ENCODE measurements at regions not wholly inside any gene's neighbourhood (a gene's known extent, or its start where the extent isn't known, plus 50 kb on each side); places are given as distances from the start of the nearest gene placed in this dataset.

DNA sequence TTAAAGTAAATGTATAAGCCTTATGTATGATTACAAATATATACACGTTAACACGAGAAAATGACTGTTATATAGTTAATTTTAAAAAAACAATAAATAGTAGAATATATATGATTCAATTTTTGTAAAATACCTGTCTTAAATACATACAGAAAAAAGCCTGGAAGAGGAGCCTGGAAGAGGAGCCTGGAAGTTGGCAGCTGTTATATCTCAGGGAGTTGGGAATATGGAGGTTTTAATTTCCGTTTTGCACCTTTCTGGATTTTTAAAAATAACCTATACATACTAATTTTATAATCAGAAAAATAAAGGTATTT, 111.6 kb downstream of the WT1 start:
- TF ChIP-seq, protein P1, sequence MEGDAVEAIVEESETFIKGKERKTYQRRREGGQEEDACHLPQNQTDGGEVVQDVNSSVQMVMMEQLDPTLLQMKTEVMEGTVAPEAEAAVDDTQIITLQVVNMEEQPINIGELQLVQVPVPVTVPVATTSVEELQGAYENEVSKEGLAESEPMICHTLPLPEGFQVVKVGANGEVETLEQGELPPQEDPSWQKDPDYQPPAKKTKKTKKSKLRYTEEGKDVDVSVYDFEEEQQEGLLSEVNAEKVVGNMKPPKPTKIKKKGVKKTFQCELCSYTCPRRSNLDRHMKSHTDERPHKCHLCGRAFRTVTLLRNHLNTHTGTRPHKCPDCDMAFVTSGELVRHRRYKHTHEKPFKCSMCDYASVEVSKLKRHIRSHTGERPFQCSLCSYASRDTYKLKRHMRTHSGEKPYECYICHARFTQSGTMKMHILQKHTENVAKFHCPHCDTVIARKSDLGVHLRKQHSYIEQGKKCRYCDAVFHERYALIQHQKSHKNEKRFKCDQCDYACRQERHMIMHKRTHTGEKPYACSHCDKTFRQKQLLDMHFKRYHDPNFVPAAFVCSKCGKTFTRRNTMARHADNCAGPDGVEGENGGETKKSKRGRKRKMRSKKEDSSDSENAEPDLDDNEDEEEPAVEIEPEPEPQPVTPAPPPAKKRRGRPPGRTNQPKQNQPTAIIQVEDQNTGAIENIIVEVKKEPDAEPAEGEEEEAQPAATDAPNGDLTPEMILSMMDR (conservative IDR thresholded peaks at IDR 0.05), result no peak
- TF ChIP-seq EZH2 (IDR thresholded peaks at IDR 0.05; ENCODE audit: low read depth), result no peak

Data from PC-9 (cell line).